ENCODE measurements at regions not wholly inside any gene's neighbourhood (a gene's known extent, or its start where the extent isn't known, plus 50 kb on each side); places are given as distances from the start of the nearest gene placed in this dataset.

DNA sequence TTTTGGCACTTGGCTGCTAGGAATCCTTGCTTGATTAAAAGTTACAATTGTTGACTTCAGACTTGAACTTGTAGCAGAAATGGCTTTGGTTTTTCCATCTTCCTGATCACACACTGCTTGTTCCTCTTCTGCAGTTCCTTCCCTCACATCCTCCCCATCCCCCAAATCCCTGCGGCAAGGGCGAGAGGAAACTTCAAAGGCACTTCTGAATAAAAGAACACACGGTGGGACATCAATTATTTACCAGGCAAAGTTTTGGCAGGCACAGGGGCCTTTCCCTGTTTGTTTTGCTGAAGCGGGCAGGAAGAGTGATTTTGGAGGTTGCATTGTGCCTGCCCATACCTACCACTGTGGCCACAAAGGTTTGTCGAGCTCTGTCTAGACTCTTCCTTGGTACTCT lies 260.9 kb downstream of the KIF4B start:
- TF ChIP-seq, protein P1, sequence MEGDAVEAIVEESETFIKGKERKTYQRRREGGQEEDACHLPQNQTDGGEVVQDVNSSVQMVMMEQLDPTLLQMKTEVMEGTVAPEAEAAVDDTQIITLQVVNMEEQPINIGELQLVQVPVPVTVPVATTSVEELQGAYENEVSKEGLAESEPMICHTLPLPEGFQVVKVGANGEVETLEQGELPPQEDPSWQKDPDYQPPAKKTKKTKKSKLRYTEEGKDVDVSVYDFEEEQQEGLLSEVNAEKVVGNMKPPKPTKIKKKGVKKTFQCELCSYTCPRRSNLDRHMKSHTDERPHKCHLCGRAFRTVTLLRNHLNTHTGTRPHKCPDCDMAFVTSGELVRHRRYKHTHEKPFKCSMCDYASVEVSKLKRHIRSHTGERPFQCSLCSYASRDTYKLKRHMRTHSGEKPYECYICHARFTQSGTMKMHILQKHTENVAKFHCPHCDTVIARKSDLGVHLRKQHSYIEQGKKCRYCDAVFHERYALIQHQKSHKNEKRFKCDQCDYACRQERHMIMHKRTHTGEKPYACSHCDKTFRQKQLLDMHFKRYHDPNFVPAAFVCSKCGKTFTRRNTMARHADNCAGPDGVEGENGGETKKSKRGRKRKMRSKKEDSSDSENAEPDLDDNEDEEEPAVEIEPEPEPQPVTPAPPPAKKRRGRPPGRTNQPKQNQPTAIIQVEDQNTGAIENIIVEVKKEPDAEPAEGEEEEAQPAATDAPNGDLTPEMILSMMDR (IDR thresholded peaks at IDR 0.05; ENCODE audit: insufficient read depth, low read length, poor library complexity, severe bottlenecking), result no peak
- TF ChIP-seq EZH2phosphoT487 (conservative IDR thresholded peaks at IDR 0.05; ENCODE audit: low read length), result no peak
